C4-2B (cell line): ENCODE measurements at regions not wholly inside any gene's neighbourhood (a gene's known extent, or its start where the extent isn't known, plus 50 kb on each side); places are given as distances from the start of the nearest gene placed in this dataset.

Source experiments
- CTCF ChIP-seq: fragments of 450-650 bp; conservative IDR thresholded peaks from 2 replicates; pipeline ENCODE4 v1.5.1; 2017; ENCODE audit warnings: mild to moderate bottlenecking
- ZFX ChIP-seq: fragments of 450-650 bp; IDR thresholded peaks from 2 replicates; pipeline ENCODE4 v1.6.1; 2017

GRCh38 chr20:40584130-40584809 is 104.8 kb downstream of the MAFB start:
- TF ChIP-seq CTCF (no peak), ZFX (no peak)
